Astrocyte of the spinal cord (primary cell): ENCODE measurements at regions not wholly inside any gene's neighbourhood (a gene's known extent, or its start where the extent isn't known, plus 50 kb on each side); places are given as distances from the start of the nearest gene placed in this dataset.
A peak's percentile ranks its signal among the peaks of the same experiment; 100 is the strongest.
"Not testable (repeated sequence)": the region's sequence is repeated elsewhere in the genome, so short reads cannot be mapped to it uniquely, and the experiment has no call there.

Experiments
- DNase-seq: peaks from one replicate; pipeline ENCODE4 v3.0.0; 2011; ENCODE audit warnings: low read depth, low spot score
- H3K4me3 ChIP-seq: 2 replicates; pipeline ENCODE4 v1.5.1; 2011; ENCODE audit warnings: low read depth, mild to moderate bottlenecking, low read length, moderate library complexity
- CTCF ChIP-seq: IDR thresholded peaks from 2 replicates; pipeline ENCODE4 v1.5.1; 2012; ENCODE audit warnings: low read depth, mild to moderate bottlenecking, low read length, inconsistent platforms
- in situ Hi-C: cut with HindIII; loops from 2 replicates; pipeline ENCODE4 v1.10.0; 2017; ENCODE audit warnings: low sequenced_read_pairs

GRCh38 chr3:30318110-30318509 lies 288.3 kb upstream of the TGFBR2 start:
- in situ Hi-C loops = no loop called here
- no peak overlapping the region for H3K4me3 ChIP-seq
- DNase-seq = no peak
- no peak for TF ChIP-seq CTCF

- in situ Hi-C loops = no loop called here
- peak; percentile 52 for DNase-seq
- TF ChIP-seq CTCF = peak; percentile 48
- H3K4me3 ChIP-seq = no peak overlapping the region
Observed at GRCh38 chr3:30319713-30320112, 286.7 kb upstream of the TGFBR2 start.

DNA sequence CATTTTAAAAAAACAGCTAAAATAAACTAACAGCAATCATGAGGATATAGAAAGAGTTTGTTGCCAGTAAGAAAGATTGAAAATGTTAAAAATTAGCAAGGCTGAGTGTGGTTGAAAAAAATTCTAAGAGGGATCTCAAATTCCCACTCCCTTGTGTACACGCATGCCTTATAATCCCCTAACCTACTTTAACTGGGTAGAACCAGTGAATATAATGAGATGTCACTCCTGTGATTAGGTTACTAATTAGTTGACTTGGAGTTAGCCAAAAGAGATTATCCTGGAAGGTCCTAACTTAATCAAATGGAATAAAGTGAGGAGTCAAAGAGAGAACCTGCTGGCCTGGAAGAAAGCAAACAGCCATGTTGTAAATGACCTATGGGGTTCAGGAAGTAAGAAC lies 286.0 kb upstream of the TGFBR2 start:
- no peak overlapping the region for H3K4me3 ChIP-seq
- in situ Hi-C loops = no loop called here
- DNase-seq = no peak
- no peak for TF ChIP-seq CTCF

GRCh38 chr3:30321065-30321464 lies 285.3 kb upstream of the TGFBR2 start:
- DNase-seq = no peak
- in situ Hi-C loops = no loop called here
- no peak for TF ChIP-seq CTCF
- H3K4me3 ChIP-seq = no peak overlapping the region

DNA sequence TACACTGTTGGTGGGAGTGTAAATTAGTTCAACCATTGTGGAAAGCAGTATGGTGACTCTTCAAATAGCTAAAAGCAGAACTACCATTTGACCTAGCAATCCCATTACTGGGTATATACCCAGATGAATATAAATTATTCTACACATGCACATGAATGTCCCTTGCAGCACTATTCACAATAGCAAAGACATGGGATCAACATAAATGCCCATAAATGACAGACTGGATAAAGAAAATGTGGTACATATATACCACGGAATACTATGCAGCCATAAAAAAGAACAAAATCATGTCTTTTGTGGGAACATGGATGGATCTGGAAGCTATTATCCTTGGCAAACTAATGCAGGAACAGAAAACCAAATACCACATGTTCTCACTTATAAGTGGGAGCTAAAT lies 282.8 kb upstream of the TGFBR2 start:
- in situ Hi-C loops, H3K4me3 ChIP-seq, DNase-seq: not testable (repeated sequence)

GRCh38 chr3:30324587-30324986 lies 281.8 kb upstream of the TGFBR2 start:
- DNase-seq = peak; percentile 33
- H3K4me3 ChIP-seq = no peak overlapping the region
- in situ Hi-C loops = no loop called here
- no peak for TF ChIP-seq CTCF

- H3K4me3 ChIP-seq, DNase-seq, in situ Hi-C loops: not testable (repeated sequence)
Observed at GRCh38 chr3:30327976-30328375, 278.4 kb upstream of the TGFBR2 start.

DNA sequence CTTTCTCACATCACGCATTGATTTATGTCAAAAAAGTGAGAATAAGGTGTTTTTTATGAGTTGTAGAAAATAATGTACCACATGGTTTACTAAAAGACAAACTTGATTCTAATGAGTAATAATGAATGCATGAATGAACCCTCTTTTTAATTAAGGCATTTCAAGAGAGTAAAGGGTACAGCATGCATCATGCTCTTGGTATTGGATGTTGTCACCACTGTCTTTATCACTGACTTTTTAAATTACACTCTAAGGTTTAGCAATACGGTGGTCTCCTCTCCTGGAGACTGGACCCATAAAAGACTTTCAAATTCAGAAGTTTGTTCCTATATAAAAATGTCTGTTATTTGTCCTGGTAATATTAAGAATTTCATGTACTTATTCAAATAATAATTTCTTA lies 277.5 kb upstream of the TGFBR2 start:
- H3K4me3 ChIP-seq, DNase-seq, in situ Hi-C loops: not testable (repeated sequence)
